ENCODE measurements at regions not wholly inside any gene's neighbourhood (a gene's known extent, or its start where the extent isn't known, plus 50 kb on each side); places are given as distances from the start of the nearest gene placed in this dataset.

DNA sequence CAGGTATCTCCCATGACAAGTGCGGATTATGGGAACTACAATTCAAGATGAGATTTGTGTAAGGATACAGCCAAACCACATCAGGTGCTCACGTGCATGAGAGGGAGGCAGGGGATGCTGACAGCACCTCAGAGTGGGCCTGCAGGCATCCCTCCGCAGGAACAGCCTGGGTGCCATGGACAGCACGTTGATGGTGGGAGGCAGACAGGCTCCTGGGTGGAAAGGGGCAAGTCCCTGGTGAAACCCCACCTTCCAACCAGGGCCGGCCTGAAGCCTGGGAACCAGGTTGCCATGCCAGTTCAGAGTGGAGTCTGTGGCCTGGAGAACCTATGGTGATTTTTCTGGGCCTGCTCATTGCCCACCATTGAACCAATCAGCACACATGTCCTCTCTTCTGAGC lies 1469.6 kb downstream of the PCDH7 start:
- TF ChIP-seq FOXS1 (CRISPR knock-in tag; IDR thresholded peaks at IDR 0.05) (no peak), POLR2A (IDR thresholded peaks at IDR 0.05; ENCODE audit: low read length) (no peak)
- TF ChIP-seq, protein P1, sequence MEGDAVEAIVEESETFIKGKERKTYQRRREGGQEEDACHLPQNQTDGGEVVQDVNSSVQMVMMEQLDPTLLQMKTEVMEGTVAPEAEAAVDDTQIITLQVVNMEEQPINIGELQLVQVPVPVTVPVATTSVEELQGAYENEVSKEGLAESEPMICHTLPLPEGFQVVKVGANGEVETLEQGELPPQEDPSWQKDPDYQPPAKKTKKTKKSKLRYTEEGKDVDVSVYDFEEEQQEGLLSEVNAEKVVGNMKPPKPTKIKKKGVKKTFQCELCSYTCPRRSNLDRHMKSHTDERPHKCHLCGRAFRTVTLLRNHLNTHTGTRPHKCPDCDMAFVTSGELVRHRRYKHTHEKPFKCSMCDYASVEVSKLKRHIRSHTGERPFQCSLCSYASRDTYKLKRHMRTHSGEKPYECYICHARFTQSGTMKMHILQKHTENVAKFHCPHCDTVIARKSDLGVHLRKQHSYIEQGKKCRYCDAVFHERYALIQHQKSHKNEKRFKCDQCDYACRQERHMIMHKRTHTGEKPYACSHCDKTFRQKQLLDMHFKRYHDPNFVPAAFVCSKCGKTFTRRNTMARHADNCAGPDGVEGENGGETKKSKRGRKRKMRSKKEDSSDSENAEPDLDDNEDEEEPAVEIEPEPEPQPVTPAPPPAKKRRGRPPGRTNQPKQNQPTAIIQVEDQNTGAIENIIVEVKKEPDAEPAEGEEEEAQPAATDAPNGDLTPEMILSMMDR (IDR thresholded peaks at IDR 0.05) = no peak
